ENCODE measurements at regions not wholly inside any gene's neighbourhood (a gene's known extent, or its start where the extent isn't known, plus 50 kb on each side); places are given as distances from the start of the nearest gene placed in this dataset.

DNA sequence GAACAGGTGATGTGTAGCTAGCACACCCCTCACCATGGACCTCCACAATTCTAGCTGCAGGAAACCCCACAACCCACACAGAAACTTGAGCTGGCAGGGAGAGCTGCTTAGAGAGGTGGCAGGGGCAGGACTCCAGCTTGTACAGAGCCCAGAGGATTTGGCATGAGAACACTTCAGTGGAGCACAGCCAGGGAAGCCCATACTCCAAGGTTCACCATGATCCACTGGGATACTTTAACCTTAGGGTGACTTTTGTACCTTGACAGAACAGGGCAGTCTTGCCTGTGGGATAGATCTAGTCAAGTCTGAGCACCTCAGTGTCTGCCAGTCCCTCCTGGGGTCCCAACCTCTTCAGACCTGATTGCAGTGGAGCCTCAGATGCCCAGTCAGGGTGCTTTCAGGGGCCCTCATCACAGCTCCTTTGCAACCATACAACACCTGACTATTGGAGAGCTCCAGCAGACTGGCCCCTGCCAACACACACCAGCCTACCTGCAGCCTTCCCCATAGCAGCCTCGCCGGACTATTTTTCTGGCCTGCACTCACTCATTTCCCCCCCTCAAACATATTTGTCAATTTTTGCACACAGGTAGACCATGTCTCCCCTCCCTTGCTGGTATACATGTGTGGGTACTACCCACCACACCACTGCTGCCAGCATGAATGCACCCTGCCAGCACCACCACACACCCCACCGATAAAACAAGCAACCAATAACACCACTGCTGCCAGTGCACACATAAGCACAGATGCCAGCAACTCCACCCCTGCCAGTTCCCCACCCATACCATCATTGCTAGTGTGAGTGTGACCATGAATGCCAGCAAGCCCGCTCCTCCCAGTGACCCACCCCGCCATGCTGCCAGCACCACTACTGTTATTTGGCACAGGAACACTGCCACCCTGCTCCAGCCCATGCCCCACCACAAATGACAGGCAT, 56.0 kb upstream of the CDX4 start (continued):
- TF ChIP-seq MEF2A (IDR thresholded peaks at IDR 0.05; ENCODE audit: control insufficient read depth, low read depth, low read length), result no peak
- no peak for TF ChIP-seq ZKSCAN8 (CRISPR knock-in tag; IDR thresholded peaks at IDR 0.05)
- no peak for TF ChIP-seq TAF1 (IDR thresholded peaks at IDR 0.05; ENCODE audit: control insufficient read depth, extremely low read depth, insufficient read depth, low read length, severe bottlenecking)
- TF ChIP-seq CEBPG (CRISPR knock-in tag; IDR thresholded peaks at IDR 0.05), result no peak
- no peak for TF ChIP-seq CEBPG (tag; conservative IDR thresholded peaks at IDR 0.05 in 1 of 2, IDR thresholded peaks at IDR 0.05 in 1 of 2)
- TF ChIP-seq ZSCAN29 (IDR thresholded peaks at IDR 0.05), result no peak

DNA sequence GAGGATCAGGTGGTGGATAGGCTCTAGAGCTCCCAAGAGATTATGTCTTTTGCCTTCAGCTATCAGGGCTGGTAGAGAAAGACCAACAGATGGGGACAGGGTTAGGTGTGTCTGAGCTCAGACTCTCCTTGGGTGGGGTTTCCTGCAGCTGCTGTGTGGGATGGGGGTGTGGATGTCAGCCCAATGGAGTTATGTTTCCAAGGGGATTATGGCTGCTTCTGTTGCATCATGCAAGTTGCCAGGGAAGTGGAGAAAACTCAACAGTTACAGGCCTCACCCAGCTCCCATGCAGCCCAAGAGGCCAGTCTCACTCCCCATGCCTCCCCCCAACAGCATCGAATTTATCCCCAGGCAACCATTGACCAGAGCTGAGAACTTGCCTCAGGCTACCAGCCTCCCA, 80.2 kb upstream of the CDX4 start:
- Histone ChIP-seq H4K20me1 (replicated peaks; ENCODE audit: control insufficient read depth, insufficient read depth, low read length) (no peaks in the 10 kb centered on the region), H3K9ac (ENCODE audit: insufficient read depth in 1 of 2, low read depth in 2 of 2, low read length in 2 of 2) (no peak overlapping the region), H3K36me3 (ENCODE audit: control insufficient read depth, insufficient read depth, low read length) (no peaks in the 10 kb centered on the region), H3K4me1 (replicated peaks in 1 of 2; ENCODE audit: control insufficient read depth in 2 of 2, insufficient read depth in 2 of 2, low read length in 2 of 2) (no peaks in the 10 kb centered on the region), H3K9me3 (replicated peaks; ENCODE audit: control insufficient read depth, insufficient read depth, low read depth, low read length) (no peaks in the 10 kb centered on the region), H3K4me2 (ENCODE audit: insufficient read depth, low read length) (no peak overlapping the region), H3K9me1 (ENCODE audit: control insufficient read depth, insufficient read depth, low read length) (no peaks in the 10 kb centered on the region), H3K4me3 (no peak overlapping the region), H3K27me3 (ENCODE audit: control insufficient read depth in 2 of 2, insufficient read depth in 2 of 2, low read length in 2 of 2) (no peaks in the 10 kb centered on the region), H3K79me2 (ENCODE audit: control insufficient read depth, insufficient read depth, low read length) (no peaks in the 10 kb centered on the region), H3K27ac (ENCODE audit: extremely low read depth, low read depth, low read length) (no peak overlapping the region), H2AFZ (ENCODE audit: low read depth, low read length) (no peak overlapping the region)
- POLR2A ChIA-PET, result no interaction called here
- intact Hi-C loops (cut with micrococcal nuclease) (no loop called here), in situ Hi-C loops (cut with MboI) (no loop called here)
- FAIRE-seq (no peak), DNase-seq (ENCODE audit: extremely low read depth in 1 of 4, low spot score in 3 of 4) (no peak), ATAC-seq (no peak)
- no TSS peak for BruUV-seq (replicated peaks)
- CTCF ChIA-PET (ENCODE audit: low intra/inter-chr PET ratio), result no interaction called here
- 0% methylated on average over 1 of the region's 1 CpG for WGBS (ENCODE audit: insufficient coverage, low coverage, missing lambda C conversion rate)
- no peak for TF ChIP-seq ZEB2 (IDR thresholded peaks at IDR 0.05)
- TF ChIP-seq, protein P1, sequence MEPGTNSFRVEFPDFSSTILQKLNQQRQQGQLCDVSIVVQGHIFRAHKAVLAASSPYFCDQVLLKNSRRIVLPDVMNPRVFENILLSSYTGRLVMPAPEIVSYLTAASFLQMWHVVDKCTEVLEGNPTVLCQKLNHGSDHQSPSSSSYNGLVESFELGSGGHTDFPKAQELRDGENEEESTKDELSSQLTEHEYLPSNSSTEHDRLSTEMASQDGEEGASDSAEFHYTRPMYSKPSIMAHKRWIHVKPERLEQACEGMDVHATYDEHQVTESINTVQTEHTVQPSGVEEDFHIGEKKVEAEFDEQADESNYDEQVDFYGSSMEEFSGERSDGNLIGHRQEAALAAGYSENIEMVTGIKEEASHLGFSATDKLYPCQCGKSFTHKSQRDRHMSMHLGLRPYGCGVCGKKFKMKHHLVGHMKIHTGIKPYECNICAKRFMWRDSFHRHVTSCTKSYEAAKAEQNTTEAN (CRISPR knock-in tag; IDR thresholded peaks at IDR 0.05), result no peak
- TF ChIP-seq HDAC3 (IDR thresholded peaks at IDR 0.05; ENCODE audit: borderline replicate concordance, partially characterized antibody), result no peak
- no peak for TF ChIP-seq KDM1A (IDR thresholded peaks at IDR 0.05)
- no peak for TF ChIP-seq SMAD4 (CRISPR knock-in tag; conservative IDR thresholded peaks at IDR 0.05)
- TF ChIP-seq PTBP1 (IDR thresholded peaks at IDR 0.05; ENCODE audit: low read depth, low read length), result no peak
- no peak for TF ChIP-seq CBFA2T2 (conservative IDR thresholded peaks at IDR 0.05)
- TF ChIP-seq ZNF444 (CRISPR knock-in tag; IDR thresholded peaks at IDR 0.05), result no peak
- no peak for TF ChIP-seq PPARD (CRISPR knock-in tag; IDR thresholded peaks at IDR 0.05)
- no peak for TF ChIP-seq CBX3 (IDR thresholded peaks at IDR 0.05; ENCODE audit: borderline replicate concordance in 1 of 2, low read length in 2 of 2)
- TF ChIP-seq, protein P2, sequence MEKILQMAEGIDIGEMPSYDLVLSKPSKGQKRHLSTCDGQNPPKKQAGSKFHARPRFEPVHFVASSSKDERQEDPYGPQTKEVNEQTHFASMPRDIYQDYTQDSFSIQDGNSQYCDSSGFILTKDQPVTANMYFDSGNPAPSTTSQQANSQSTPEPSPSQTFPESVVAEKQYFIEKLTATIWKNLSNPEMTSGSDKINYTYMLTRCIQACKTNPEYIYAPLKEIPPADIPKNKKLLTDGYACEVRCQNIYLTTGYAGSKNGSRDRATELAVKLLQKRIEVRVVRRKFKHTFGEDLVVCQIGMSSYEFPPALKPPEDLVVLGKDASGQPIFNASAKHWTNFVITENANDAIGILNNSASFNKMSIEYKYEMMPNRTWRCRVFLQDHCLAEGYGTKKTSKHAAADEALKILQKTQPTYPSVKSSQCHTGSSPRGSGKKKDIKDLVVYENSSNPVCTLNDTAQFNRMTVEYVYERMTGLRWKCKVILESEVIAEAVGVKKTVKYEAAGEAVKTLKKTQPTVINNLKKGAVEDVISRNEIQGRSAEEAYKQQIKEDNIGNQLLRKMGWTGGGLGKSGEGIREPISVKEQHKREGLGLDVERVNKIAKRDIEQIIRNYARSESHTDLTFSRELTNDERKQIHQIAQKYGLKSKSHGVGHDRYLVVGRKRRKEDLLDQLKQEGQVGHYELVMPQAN (IDR thresholded peaks at IDR 0.05; ENCODE audit: borderline replicate concordance), result no peak

Data from K562 (cell line).